ENCODE measurements at regions not wholly inside any gene's neighbourhood (a gene's known extent, or its start where the extent isn't known, plus 50 kb on each side); places are given as distances from the start of the nearest gene placed in this dataset.
A peak's percentile ranks its signal among the peaks of the same experiment; 100 is the strongest.

- Histone ChIP-seq H3K36me3 (ENCODE audit: control insufficient read depth, insufficient read depth, low read length) (no peaks in the 10 kb centered on the region), H3K27me3 (ENCODE audit: control insufficient read depth, insufficient read depth, low read length) (no peaks in the 10 kb centered on the region), H3K4me3 (ENCODE audit: low read depth, low read length) (no peak overlapping the region)
- no peak for TF ChIP-seq CTCF (IDR thresholded peaks at IDR 0.05; ENCODE audit: insufficient read depth, low read length, severe bottlenecking)
- no peak for DNase-seq (ENCODE audit: low read depth)
- FAIRE-seq: no peak
Measured at GRCh38 chr5:68830377-68830898, 263.4 kb upstream of the SLC30A5 start.

GRCh38 chr5:68834491-68834981 is 259.3 kb upstream of the SLC30A5 start:
- no peak overlapping the region for H3K4me3 ChIP-seq (ENCODE audit: low read depth, low read length)
- no peak for FAIRE-seq
- H3K36me3 ChIP-seq (ENCODE audit: control insufficient read depth, insufficient read depth, low read length): no peaks in the 10 kb centered on the region
- DNase-seq (ENCODE audit: low read depth): no peak
- no peaks in the 10 kb centered on the region for H3K27me3 ChIP-seq (ENCODE audit: control insufficient read depth, insufficient read depth, low read length)
- TF ChIP-seq CTCF (IDR thresholded peaks at IDR 0.05; ENCODE audit: insufficient read depth, low read length, severe bottlenecking): no peak

- Histone ChIP-seq H3K27me3 (ENCODE audit: control insufficient read depth, insufficient read depth, low read length) (peaks cover 2% of the 10 kb centered on the region), H3K36me3 (ENCODE audit: control insufficient read depth, insufficient read depth, low read length) (no peaks in the 10 kb centered on the region), H3K4me3 (ENCODE audit: low read depth, low read length) (no peak overlapping the region)
- peak; percentile 1 for DNase-seq (ENCODE audit: low read depth)
- TF ChIP-seq CTCF (IDR thresholded peaks at IDR 0.05; ENCODE audit: insufficient read depth, low read length, severe bottlenecking): no peak
- FAIRE-seq: peak; percentile 62
Measured at GRCh38 chr5:68838157-68838718, 255.6 kb upstream of the SLC30A5 start.

DNA sequence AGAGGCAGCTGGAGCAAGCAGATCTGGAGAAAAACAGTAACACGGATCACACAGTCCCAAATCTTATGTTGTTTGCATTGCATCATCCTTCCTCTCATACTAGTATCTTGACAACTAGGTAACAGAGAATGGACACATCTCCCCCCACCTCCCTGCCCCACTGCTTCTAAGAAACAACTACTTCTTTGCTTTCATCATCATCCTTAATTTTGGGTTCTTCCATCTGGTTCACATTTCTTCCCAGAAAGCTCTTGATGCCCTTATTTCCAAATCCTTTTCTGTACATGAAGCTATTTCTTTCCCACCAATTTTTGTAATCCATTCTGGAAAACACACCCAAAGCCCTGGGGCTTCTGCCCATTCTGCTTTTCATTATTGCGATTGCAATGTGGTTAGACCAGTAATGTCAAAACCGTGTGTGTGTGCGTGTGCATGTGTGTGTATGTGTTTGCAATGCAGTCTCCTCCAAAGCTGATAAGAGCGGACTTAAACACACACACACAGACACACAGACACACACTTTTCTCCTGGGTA is 254.7 kb upstream of the SLC30A5 start:
- FAIRE-seq (peak; percentile 62), DNase-seq (ENCODE audit: low read depth) (peak; percentile 48)
- Histone ChIP-seq H3K27me3 (ENCODE audit: control insufficient read depth, insufficient read depth, low read length) (peaks cover 2% of the 10 kb centered on the region), H3K4me3 (ENCODE audit: low read depth, low read length) (no peak overlapping the region), H3K36me3 (ENCODE audit: control insufficient read depth, insufficient read depth, low read length) (no peaks in the 10 kb centered on the region)
- TF ChIP-seq CTCF (IDR thresholded peaks at IDR 0.05; ENCODE audit: insufficient read depth, low read length, severe bottlenecking): no peak

GRCh38 chr5:68843624-68844364 is 250.0 kb upstream of the SLC30A5 start:
- H3K36me3 ChIP-seq (ENCODE audit: control insufficient read depth, insufficient read depth, low read length): no peaks in the 10 kb centered on the region
- H3K4me3 ChIP-seq (ENCODE audit: low read depth, low read length): no peak overlapping the region
- FAIRE-seq: no peak
- peaks cover 2% of the 10 kb centered on the region for H3K27me3 ChIP-seq (ENCODE audit: control insufficient read depth, insufficient read depth, low read length)
- DNase-seq (ENCODE audit: low read depth): no peak
- TF ChIP-seq CTCF (IDR thresholded peaks at IDR 0.05; ENCODE audit: insufficient read depth, low read length, severe bottlenecking): no peak

Data from bronchial epithelial cell (primary cell).